OCI-LY7 (cell line): ENCODE measurements at regions not wholly inside any gene's neighbourhood (a gene's known extent, or its start where the extent isn't known, plus 50 kb on each side); places are given as distances from the start of the nearest gene placed in this dataset.

Experiments
- BruUV-seq: library from RNA; stranded (reverse); fragments of 400-500 nt; replicated peaks from 2 replicates; lab custom pipeline; 2021; lab: Mats Ljungman, UMichigan
- CTCF ChIA-PET: fragments of 300-600 bp; sonication (Branson Sonifier 250); formaldehyde crosslinking; loops from one replicate; lab custom pipeline; 2022; ENCODE audit warnings: antibody characterized with exemption; ENCODE audit not compliant: unreplicated experiment; lab: Charles Lee
- POLR2A ChIA-PET: fragments of 300-600 bp; sonication (Branson Sonifier 250); formaldehyde crosslinking; loops from one replicate; lab custom pipeline; 2022; ENCODE audit warnings: antibody characterized with exemption; lab: Charles Lee
- DNase-seq: peaks from one replicate; pipeline ENCODE4 v3.0.0-alpha.2; 2015; ENCODE audit warnings: low spot score
- H2AFZ ChIP-seq: fragments of 200-600 bp; sonication (generic), shearing (Covaris generic); 2 replicates; pipeline ENCODE4 v1.6.1; 2014; ENCODE audit warnings: mild to moderate bottlenecking, antibody characterized with exemption, low read length, moderate library complexity
- H3K27ac ChIP-seq: fragments of 200-600 bp; sonication (generic); 2 replicates; pipeline ENCODE4 v1.5.1; 2014; ENCODE audit warnings: mixed run types, low read depth, mild to moderate bottlenecking, moderate library complexity, low read length, inconsistent platforms; ENCODE audit not compliant: poor library complexity, severe bottlenecking
- H3K36me3 ChIP-seq: fragments of 200-600 bp; sonication (generic); 2 replicates; pipeline ENCODE4 v1.6.1; 2014; ENCODE audit warnings: mild to moderate bottlenecking, antibody characterized with exemption, low read length, moderate library complexity, mixed read lengths; ENCODE audit not compliant: insufficient read depth
- H3K4me1 ChIP-seq: fragments of 200-600 bp; sonication (generic); 2 replicates; pipeline ENCODE4 v1.5.1; 2014; ENCODE audit warnings: mild to moderate bottlenecking, low read length; ENCODE audit not compliant: insufficient read depth, poor library complexity, severe bottlenecking
- H3K4me2 ChIP-seq: fragments of 200-600 bp; sonication (generic); 2 replicates; pipeline ENCODE4 v1.6.1; 2014; ENCODE audit warnings: mild to moderate bottlenecking, low read length
- H3K4me3 ChIP-seq: fragments of 200-600 bp; sonication (generic); 2 replicates; pipeline ENCODE4 v1.5.1; 2014; ENCODE audit warnings: mild to moderate bottlenecking, low read depth, low read length; ENCODE audit not compliant: poor library complexity, severe bottlenecking
- H3K79me2 ChIP-seq: fragments of 200-600 bp; sonication (generic); 2 replicates; pipeline ENCODE4 v1.6.1; 2016; ENCODE audit warnings: low read depth, mild to moderate bottlenecking, low read length, moderate library complexity, mixed read lengths; ENCODE audit not compliant: insufficient read depth
- H3K9me2 ChIP-seq: fragments of 200-600 bp; sonication (generic); 2 replicates; pipeline ENCODE4 v1.6.1; 2016; ENCODE audit warnings: mild to moderate bottlenecking, low read length, mixed read lengths; ENCODE audit not compliant: insufficient read depth
- H3K9me3 ChIP-seq: fragments of 200-600 bp; sonication (generic); 2 replicates; pipeline ENCODE4 v1.6.1; 2014; ENCODE audit warnings: mild to moderate bottlenecking, mixed run types, low read length, mixed read lengths
- H4K20me1 ChIP-seq: fragments of 200-600 bp; sonication (generic); 2 replicates; pipeline ENCODE4 v1.6.1; 2014; ENCODE audit warnings: mild to moderate bottlenecking, antibody characterized with exemption, low read length, moderate library complexity, mixed read lengths; ENCODE audit not compliant: insufficient read depth
- CTCF ChIP-seq: fragments of 200-600 bp; sonication (generic); conservative IDR thresholded peaks from 2 replicates; pipeline ENCODE4 v1.5.1; 2014; ENCODE audit warnings: mild to moderate bottlenecking, antibody characterized with exemption, low read length, moderate library complexity, mixed read lengths
- EZH2phosphoT487 ChIP-seq: fragments of 200-600 bp; sonication (generic); IDR thresholded peaks from 2 replicates; pipeline ENCODE4 v1.6.1; 2018; ENCODE audit warnings: low read depth, borderline replicate concordance, mild to moderate bottlenecking, mixed run types, antibody characterized with exemption, low read length, moderate library complexity, mixed read lengths
- intact Hi-C: fragments of 100-400 bp; cut with micrococcal nuclease; formaldehyde crosslinking; loops from one replicate; pipeline ENCODE4 v1.10.0; 2022; ENCODE audit not compliant: unreplicated experiment

- CTCF ChIA-PET = no interaction called here
- Histone ChIP-seq H3K9me3 (no peaks in the 10 kb centered on the region), H3K9me2 (no peaks in the 10 kb centered on the region), H4K20me1 (no peaks in the 10 kb centered on the region), H3K4me3 (no peak overlapping the region), H3K4me2 (no peak overlapping the region), H3K27ac (no peak overlapping the region), H3K4me1 (no peaks in the 10 kb centered on the region), H2AFZ (no peak overlapping the region), H3K36me3 (no peaks in the 10 kb centered on the region), H3K79me2 (no peaks in the 10 kb centered on the region)
- POLR2A ChIA-PET = no interaction called here
- BruUV-seq = no TSS peak
- TF ChIP-seq CTCF (no peak), EZH2phosphoT487 (no peak)
- intact Hi-C loops = no loop called here
- no peak for DNase-seq
These were observed 133.6 kb downstream of the SP3 start for GRCh38 chr2:173831312-173832229.

- CTCF ChIA-PET = no interaction called here
- H3K9me3 ChIP-seq = no peaks in the 10 kb centered on the region
- POLR2A ChIA-PET = interaction anchor here (0.8 kb wide), 1 partner anchor 11 kb away, joined by 3 read pairs; no protein-coding TSS in a partner anchor
- H4K20me1 ChIP-seq = no peaks in the 10 kb centered on the region
- no peaks in the 10 kb centered on the region for H3K4me1 ChIP-seq
- H3K4me3 ChIP-seq = no peak overlapping the region
- no peaks in the 10 kb centered on the region for H3K36me3 ChIP-seq
- no peaks in the 10 kb centered on the region for H3K9me2 ChIP-seq
- no peak overlapping the region for H3K27ac ChIP-seq
- H3K4me2 ChIP-seq = no peak overlapping the region
- TF ChIP-seq EZH2phosphoT487 (no peak), CTCF (no peak)
- no peaks in the 10 kb centered on the region for H3K79me2 ChIP-seq
- intact Hi-C loops = no loop called here
- H2AFZ ChIP-seq = no peak overlapping the region
- BruUV-seq = no TSS peak
- no peak for DNase-seq
These were observed 131.0 kb downstream of the SP3 start for GRCh38 chr2:173834141-173834540.

- H3K27ac ChIP-seq = no peak overlapping the region
- H3K4me3 ChIP-seq = no peak overlapping the region
- H3K79me2 ChIP-seq = no peaks in the 10 kb centered on the region
- no peak overlapping the region for H3K4me2 ChIP-seq
- H3K9me2 ChIP-seq = no peaks in the 10 kb centered on the region
- H2AFZ ChIP-seq = no peak overlapping the region
- H3K4me1 ChIP-seq = no peaks in the 10 kb centered on the region
- H3K36me3 ChIP-seq = no peaks in the 10 kb centered on the region
- intact Hi-C loops = no loop called here
- CTCF ChIA-PET = no interaction called here
- H3K9me3 ChIP-seq = no peaks in the 10 kb centered on the region
- POLR2A ChIA-PET = interaction anchor here (0.6 to 0.7 kb wide), 2 partner anchors 47 to 741 kb away, joined by 4 read pairs; no protein-coding TSS in a partner anchor
- H4K20me1 ChIP-seq = no peaks in the 10 kb centered on the region
- TF ChIP-seq CTCF (no peak), EZH2phosphoT487 (no peak)
- no peak for DNase-seq
- BruUV-seq = no TSS peak
These were observed 129.4 kb downstream of the SP3 start for GRCh38 chr2:173835726-173836125.
